Lower lobe of right lung (tissue), 2 donors: ENCODE measurements at regions not wholly inside any gene's neighbourhood (a gene's known extent, or its start where the extent isn't known, plus 50 kb on each side); places are given as distances from the start of the nearest gene placed in this dataset.

Experiments used
- ATAC-seq, 2 donors: fragments of 200-7000 bp; cut with Tn5 transposase; one replicate each; pipeline ENCODE4 v1.9.1; 2020 to 2022; ENCODE audit warnings: mild to moderate bottlenecking in 2 of 2, moderate library complexity in 2 of 2
- DNase-seq: peaks from one replicate; pipeline ENCODE4 v3.0.0-alpha.2; 2020
- H3K27ac ChIP-seq: fragments of 200-600 bp; one replicate; pipeline ENCODE4 v1.8.0; 2022
- H3K27me3 ChIP-seq: fragments of 200-600 bp; one replicate; pipeline ENCODE4 v1.8.0; 2022; ENCODE audit warnings: low read depth
- H3K36me3 ChIP-seq: fragments of 200-600 bp; one replicate; pipeline ENCODE4 v1.8.0; 2022; ENCODE audit warnings: mild to moderate bottlenecking
- H3K4me1 ChIP-seq: fragments of 200-600 bp; one replicate; pipeline ENCODE4 v1.8.0; 2022
- H3K4me3 ChIP-seq: fragments of 200-600 bp; one replicate; pipeline ENCODE4 v1.8.0; 2022; ENCODE audit warnings: mild to moderate bottlenecking
- H3K9me3 ChIP-seq: fragments of 200-600 bp; one replicate; pipeline ENCODE4 v1.8.0; 2022
- intact Hi-C: fragments of 100-400 bp; cut with DNase I; formaldehyde crosslinking; loops from one replicate; pipeline ENCODE4 v1.11.0; 2022
- TF ChIP-seq, protein P1 (sequence below): fragments of 200-600 bp; IDR thresholded peaks from one replicate; pipeline ENCODE4 v1.8.0; 2022; ENCODE audit warnings: antibody characterized with exemption, mild to moderate bottlenecking
- donor health status: DM: no; HTN: yes; CAD: no; lungs with severe emphysema.

GRCh38 chr1:232260861-232261260, 369.1 kb downstream of the SIPA1L2 start:
- intact Hi-C loops, result no loop called here
- H3K27ac ChIP-seq, result no peak overlapping the region
- DNase-seq, result no peak
- H3K27me3 ChIP-seq, result peaks cover 10% of the 10 kb centered on the region
- H3K36me3 ChIP-seq, result no peaks in the 10 kb centered on the region
- H3K4me3 ChIP-seq, result no peak overlapping the region
- TF ChIP-seq, protein P1, sequence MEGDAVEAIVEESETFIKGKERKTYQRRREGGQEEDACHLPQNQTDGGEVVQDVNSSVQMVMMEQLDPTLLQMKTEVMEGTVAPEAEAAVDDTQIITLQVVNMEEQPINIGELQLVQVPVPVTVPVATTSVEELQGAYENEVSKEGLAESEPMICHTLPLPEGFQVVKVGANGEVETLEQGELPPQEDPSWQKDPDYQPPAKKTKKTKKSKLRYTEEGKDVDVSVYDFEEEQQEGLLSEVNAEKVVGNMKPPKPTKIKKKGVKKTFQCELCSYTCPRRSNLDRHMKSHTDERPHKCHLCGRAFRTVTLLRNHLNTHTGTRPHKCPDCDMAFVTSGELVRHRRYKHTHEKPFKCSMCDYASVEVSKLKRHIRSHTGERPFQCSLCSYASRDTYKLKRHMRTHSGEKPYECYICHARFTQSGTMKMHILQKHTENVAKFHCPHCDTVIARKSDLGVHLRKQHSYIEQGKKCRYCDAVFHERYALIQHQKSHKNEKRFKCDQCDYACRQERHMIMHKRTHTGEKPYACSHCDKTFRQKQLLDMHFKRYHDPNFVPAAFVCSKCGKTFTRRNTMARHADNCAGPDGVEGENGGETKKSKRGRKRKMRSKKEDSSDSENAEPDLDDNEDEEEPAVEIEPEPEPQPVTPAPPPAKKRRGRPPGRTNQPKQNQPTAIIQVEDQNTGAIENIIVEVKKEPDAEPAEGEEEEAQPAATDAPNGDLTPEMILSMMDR, result no peak
- no peaks in the 10 kb centered on the region for H3K4me1 ChIP-seq
- no peak for ATAC-seq
- H3K9me3 ChIP-seq, result no peaks in the 10 kb centered on the region

- Histone ChIP-seq H3K9me3 (no peaks in the 10 kb centered on the region), H3K36me3 (no peaks in the 10 kb centered on the region), H3K4me1 (no peaks in the 10 kb centered on the region), H3K4me3 (no peak overlapping the region), H3K27ac (no peak overlapping the region), H3K27me3 (peaks cover 10% of the 10 kb centered on the region)
- no peak for ATAC-seq
- TF ChIP-seq, protein P1, result no peak
- intact Hi-C loops, result no loop called here
- DNase-seq, result no peak
Observed at GRCh38 chr1:232260045-232260444, 369.9 kb downstream of the SIPA1L2 start.

GRCh38 chr1:232259333-232259732, 370.6 kb downstream of the SIPA1L2 start:
- no peaks in the 10 kb centered on the region for H3K9me3 ChIP-seq
- H3K27ac ChIP-seq, result no peak overlapping the region
- no peaks in the 10 kb centered on the region for H3K4me1 ChIP-seq
- TF ChIP-seq, protein P1, result no peak
- no peak for DNase-seq
- H3K36me3 ChIP-seq, result no peaks in the 10 kb centered on the region
- intact Hi-C loops, result no loop called here
- ATAC-seq, result no peak
- peaks cover 10% of the 10 kb centered on the region for H3K27me3 ChIP-seq
- no peak overlapping the region for H3K4me3 ChIP-seq

- Histone ChIP-seq H3K36me3 (no peaks in the 10 kb centered on the region), H3K4me3 (no peak overlapping the region), H3K27ac (no peak overlapping the region), H3K27me3 (no peaks in the 10 kb centered on the region), H3K9me3 (no peaks in the 10 kb centered on the region), H3K4me1 (no peaks in the 10 kb centered on the region)
- TF ChIP-seq, protein P1, result no peak
- intact Hi-C loops, result no loop called here
- ATAC-seq (no peak), DNase-seq (no peak)
Observed at GRCh38 chr1:232252546-232253118, 377.3 kb downstream of the SIPA1L2 start.

GRCh38 chr1:232250838-232251237, 379.1 kb downstream of the SIPA1L2 start:
- intact Hi-C loops, result no loop called here

More at GRCh38 chr1:232250838-232251237, 379.1 kb downstream of the SIPA1L2 start:
- Histone ChIP-seq H3K4me3 (no peak overlapping the region), H3K4me1 (no peaks in the 10 kb centered on the region), H3K27ac (no peak overlapping the region), H3K9me3 (no peaks in the 10 kb centered on the region), H3K36me3 (no peaks in the 10 kb centered on the region), H3K27me3 (no peaks in the 10 kb centered on the region)
- ATAC-seq, result no peak
- TF ChIP-seq, protein P1, result no peak
- DNase-seq, result no peak
